GM18499 (cell line): ENCODE measurements at regions not wholly inside any gene's neighbourhood (a gene's known extent, or its start where the extent isn't known, plus 50 kb on each side); places are given as distances from the start of the nearest gene placed in this dataset.

Source experiments
- ATAC-seq: cut with Tn5 transposase; IDR thresholded peaks from one replicate; pipeline ENCODE4 v1.9.1; 2021; ENCODE audit warnings: moderate number of reproducible peaks; ENCODE audit not compliant: insufficient read depth, unreplicated experiment

GRCh38 chr18:53682796-53683195, 541.7 kb downstream of the MBD2 start:
- no peak for ATAC-seq

- ATAC-seq = no peak
Measured at GRCh38 chr18:53677480-53677879, 547.0 kb downstream of the MBD2 start.

GRCh38 chr18:53665701-53666100, 558.8 kb downstream of the MBD2 start:
- ATAC-seq = no peak

DNA sequence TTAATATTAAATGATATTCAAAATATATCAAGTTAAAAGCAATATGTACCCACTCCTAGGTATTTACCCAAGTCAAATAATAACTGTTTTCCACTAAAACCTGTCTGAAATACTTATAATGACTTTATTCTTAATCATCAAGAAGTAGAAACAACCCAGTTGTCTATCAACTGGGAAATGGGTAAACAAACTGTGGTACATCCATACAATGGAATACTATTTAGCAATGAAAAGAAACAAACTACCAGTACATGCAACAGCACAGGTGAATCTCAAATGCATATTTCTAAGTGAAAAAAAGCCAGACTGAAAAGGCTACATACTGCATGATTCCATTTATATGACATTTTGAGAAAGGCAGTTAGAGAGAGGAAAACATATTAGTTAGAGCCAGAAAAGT, 559.9 kb downstream of the MBD2 start:
- ATAC-seq = no peak

- ATAC-seq = no peak
Measured at GRCh38 chr18:53660306-53660705, 564.2 kb downstream of the MBD2 start.

GRCh38 chr18:53657257-53657656, 567.2 kb downstream of the MBD2 start:
- ATAC-seq = no peak

- ATAC-seq = no peak
Measured at GRCh38 chr18:53649621-53650020, 574.8 kb downstream of the MBD2 start.

- no peak for ATAC-seq
Measured at GRCh38 chr18:53644799-53645471, 579.5 kb downstream of the MBD2 start.

GRCh38 chr18:53639687-53640086, 584.8 kb downstream of the MBD2 start:
- ATAC-seq = no peak

DNA sequence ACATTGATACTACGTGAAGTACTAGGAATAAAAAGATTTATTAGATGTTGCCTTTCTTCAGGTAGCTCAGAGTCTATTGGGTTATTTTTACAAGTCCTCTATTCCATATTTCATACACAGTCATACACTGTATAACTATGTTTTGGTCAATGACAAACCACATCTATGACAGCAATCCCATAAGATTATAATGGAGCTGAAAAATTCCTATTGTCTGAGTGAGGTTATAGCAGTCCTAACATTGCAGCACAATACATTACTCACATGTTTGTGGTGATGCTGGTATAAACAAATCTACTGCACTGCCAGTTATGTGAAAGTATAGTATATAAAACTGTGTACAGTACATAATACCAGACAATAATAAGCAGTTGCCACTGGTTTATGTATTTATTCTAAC, 595.1 kb downstream of the MBD2 start:
- ATAC-seq = no peak

DNA sequence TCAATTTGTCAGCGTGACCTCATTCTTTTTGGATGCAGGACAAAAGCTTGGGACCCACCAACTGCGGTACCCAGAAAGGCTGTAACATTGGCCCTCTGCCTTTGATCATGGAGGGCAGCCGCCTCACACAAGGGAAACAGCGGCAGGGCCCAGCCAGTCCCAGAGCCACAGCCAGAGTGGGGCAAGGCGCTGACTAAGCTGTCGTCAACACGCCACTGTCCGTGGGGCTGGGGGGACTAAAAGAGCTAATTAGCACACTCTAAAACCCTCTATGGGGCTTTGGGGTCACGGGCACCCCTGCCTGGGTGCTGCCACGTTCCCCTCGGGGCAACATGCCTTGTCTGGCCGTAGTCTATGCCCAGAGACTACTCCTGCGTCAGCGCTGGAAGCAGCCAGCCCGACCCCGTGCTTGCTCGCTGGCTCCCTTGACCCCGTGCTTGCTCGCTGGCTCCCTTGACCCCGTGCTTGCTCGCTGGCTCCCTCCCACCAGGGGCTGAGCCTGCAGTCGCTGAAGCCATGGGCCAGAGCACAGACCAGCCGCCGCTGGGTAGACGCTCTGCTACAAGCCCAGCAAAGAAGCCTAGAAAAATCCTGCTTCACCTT, 598.4 kb downstream of the MBD2 start:
- ATAC-seq = no peak

- no peak for ATAC-seq
Measured at GRCh38 chr18:53610957-53611356, 613.5 kb downstream of the MBD2 start.

GRCh38 chr18:53606792-53607191, 617.7 kb downstream of the MBD2 start:
- ATAC-seq = no peak

- no peak for ATAC-seq
Measured at GRCh38 chr18:53605198-53605597, 619.3 kb downstream of the MBD2 start.

DNA sequence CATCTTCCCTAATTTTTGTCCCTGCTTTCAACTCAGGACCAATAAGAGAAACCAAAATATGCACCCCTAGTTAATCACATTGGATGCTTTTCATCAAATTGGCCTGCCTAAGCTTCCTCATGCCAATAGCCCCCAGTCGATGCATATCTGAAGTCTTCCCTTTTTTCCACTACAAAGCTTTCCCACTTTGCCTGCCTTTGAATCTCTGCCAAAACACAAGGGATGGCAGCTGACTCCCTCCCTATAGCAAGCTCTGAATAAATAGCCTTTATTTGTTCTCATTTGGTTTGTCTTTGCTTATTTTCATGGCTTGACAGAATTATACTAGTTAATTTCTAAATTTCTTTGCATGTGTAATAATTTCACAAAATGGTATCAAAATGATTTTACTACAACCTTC, 621.2 kb downstream of the MBD2 start:
- ATAC-seq = no peak

- ATAC-seq = no peak
Measured at GRCh38 chr18:53601344-53601743, 623.1 kb downstream of the MBD2 start.

DNA sequence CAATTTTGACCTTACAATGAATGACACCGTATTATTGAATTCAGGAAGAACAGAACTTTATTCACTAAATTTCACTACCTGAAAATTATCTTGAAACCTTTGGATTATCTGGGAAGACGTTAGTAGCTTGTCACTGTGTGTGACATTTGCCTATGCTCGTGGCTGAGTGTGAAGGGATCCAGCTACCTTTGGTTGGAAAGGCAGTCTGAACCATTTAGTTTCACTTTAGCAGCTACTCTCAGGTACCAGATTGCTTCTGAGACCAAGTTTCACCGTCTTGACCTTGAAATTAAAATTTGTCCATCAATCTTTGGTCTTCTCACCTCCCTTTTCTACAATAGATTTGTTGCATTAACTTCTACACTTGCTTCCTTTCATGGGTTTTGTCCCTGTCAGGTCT, 637.5 kb downstream of the MBD2 start:
- ATAC-seq = no peak
